Islet of Langerhans (tissue), 1 donor: ENCODE measurements at regions not wholly inside any gene's neighbourhood (a gene's known extent, or its start where the extent isn't known, plus 50 kb on each side); places are given as distances from the start of the nearest gene placed in this dataset.

Source experiments
- FAIRE-seq: peaks from one replicate; lab custom pipeline; 2011; peaks lifted over from hg19 to GRCh38; lab: Jason Lieb, UNC

DNA sequence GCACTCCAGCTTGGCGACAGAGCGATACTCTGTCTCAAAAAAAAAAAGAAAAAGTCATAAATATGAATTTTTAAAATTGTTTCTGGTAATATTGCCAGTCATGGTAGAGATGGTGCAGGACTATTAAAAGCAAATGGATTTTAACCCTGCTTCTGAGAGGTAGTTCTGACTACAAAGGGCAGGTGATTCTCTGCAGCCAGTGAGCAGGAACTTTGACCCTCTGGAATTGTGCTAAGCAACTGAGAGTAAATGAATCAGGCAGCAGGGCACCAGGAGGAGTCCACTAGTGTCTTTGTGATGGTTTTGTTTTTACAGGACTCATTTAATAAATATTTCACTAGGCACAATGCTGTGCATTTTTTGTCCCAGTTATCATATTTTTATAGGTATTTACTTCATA is 781.2 kb downstream of the TLE4 start:
- FAIRE-seq: no peak

DNA sequence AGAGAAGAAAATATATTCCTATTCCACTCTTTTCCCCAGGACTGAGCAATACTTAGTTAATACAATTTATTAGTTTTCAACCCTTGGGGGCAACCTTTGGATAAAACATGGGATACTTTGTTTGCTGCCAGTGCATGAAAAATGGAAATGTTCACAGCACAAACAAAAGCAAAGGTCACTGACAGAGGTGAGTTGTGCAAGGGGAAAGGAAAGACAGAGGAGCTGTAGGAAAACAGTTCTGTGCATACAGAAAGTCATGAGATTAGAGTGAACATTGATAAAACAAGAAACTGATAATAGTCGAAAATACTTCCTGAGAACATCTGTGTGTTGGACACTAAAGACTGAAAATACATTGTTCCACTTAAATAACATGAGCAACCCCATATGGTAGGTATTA is 779.8 kb downstream of the TLE4 start:
- FAIRE-seq: no peak

DNA sequence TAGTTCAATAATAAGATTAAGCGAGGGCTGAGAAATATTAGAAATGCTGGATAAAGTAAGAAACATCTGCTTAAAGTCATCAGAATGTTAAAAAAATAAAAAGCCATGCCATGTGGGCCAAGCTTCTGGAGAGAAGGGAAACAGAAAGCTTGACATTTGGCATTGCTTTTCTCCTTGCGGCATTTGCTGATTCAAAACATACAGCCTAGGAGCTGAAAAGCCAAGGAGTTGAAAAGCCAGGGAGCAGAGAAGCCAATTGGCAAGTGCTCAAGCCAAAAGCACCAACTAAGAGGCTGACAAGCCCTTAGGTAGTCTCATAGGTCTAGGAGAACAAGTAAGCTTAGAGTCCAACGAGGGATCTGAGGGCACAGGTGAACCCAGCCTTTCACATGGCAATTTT is 754.3 kb downstream of the TLE4 start:
- FAIRE-seq: no peak

DNA sequence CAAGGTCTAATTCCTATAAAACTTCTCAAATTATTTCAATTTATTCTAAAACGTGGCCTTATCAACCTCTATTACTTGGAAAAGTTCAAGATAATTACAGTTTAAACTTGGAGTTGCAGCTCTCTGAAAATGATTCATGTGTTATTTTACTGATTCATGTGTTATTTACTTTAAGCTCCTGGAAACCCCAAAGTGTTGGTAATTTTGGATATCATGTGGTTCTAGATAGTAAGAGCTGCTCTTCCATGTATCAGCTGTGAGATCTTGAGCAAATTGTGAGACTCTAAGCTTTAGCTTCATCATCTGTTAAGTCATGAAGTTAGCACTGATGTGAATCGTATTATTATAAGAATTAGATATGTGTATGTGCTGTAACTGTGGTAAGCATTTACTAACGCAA is 749.2 kb downstream of the TLE4 start:
- no peak for FAIRE-seq

DNA sequence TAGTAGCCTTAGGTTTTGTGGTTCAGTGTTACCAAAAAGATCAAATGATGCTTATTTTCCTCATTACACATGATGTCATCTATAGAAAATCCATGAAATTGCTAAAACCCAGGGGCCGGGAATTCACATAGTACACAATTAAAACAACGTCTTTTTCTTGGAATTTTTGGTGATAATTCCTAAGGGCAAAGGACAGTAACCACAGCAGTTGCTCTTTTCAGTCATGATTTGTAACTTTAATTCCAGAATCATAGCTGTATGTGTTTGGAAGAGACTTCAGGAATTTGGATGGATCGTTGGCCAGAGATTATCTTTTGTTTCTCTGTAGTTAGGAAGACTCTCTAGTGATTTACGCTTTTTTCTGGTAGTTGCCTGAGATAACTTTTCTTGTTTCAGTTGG is 748.7 kb downstream of the TLE4 start:
- no peak for FAIRE-seq

DNA sequence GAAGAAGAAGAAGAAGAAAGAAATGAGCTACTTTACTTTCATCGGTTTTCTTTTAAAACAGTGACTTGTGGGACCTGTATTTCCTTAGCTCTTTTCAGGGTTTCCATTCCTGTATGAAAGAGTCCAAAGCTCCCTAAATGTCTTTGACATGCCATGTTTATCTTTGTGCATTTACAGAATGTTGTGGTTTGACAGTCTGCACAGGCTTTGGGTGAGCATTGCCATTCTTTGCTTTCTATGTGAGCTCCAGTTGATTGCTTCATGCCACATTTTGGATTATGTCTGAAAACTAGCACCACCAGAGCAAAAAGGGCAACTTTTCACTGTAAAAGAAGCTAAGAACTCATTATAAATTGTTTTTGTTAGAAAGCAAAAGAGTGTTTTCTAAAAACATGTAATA is 733.4 kb downstream of the TLE4 start:
- FAIRE-seq: no peak

DNA sequence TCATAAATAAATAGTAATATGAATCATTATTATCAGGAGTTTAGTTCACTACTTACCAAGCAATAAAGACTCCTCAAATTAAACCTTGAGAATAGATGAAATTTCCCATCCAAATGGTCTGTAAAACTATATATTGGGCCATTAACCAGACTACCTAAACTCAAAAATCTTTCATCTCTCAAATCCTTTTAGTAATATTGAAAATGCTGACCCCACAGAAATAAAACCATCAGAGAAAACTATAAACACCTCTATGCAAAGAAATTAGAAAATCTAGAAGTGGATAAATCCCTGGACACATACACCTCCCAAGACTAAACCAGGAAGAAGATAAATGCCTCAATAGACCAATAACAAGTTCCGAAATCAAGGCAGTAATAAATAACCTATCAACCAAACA is 723.2 kb downstream of the TLE4 start:
- no peak for FAIRE-seq

DNA sequence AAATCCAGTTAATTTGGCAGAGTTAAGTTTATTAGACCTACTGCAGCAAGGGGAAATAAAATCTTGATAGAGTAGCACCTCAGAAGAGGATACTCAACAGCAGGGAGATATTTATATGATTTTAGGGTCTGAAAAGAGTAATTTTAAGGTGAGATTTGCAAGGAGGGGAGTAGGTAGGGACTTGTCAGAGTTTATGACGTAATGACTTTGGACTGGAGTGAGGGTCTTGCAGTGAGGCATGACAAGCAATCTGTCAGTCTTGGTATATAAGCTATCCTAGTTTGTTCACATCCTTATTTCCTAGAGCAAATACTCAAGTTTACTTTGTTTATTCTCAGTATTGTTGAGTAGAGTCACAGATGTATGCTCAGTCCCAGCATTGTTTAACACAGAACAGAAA is 722.6 kb downstream of the TLE4 start:
- no peak for FAIRE-seq

DNA sequence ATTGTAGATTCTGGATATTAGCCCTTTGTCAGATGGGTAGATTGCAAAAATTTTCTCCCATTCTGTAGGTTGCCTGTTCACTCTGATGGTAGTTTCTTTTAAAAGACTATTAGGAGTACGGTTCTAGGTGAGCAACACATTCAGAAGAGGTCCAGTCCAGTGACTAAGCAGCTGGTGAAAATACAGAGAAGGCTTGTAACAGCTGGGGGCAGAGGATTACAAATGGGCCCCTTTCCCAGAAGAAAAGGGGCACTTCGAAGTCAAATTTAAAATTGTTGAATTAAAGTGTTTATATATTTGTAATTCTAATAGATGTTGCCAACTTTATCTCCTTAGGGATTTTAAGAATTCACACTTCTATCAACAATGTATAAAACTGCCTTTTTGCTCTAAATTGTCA is 720.5 kb downstream of the TLE4 start:
- FAIRE-seq: no peak

DNA sequence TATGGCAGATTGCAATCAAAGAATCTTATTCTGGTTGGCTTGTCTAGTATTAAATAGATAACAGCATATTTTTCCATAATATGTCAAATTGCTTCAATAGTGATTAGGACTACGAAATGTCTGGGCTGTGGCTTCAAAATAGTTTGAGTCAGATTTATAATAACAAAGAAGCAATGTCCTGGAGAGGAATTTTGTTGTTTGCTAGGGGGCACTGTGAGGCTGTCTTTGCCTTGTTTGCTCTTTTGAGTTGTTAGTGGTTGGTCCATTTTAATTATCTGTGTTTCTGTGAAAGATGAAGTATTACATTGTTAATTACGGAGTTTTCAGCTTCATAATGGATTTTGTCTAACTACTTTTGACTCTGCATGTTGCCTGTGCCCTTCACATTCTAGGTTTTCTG is 713.6 kb downstream of the TLE4 start:
- no peak for FAIRE-seq

DNA sequence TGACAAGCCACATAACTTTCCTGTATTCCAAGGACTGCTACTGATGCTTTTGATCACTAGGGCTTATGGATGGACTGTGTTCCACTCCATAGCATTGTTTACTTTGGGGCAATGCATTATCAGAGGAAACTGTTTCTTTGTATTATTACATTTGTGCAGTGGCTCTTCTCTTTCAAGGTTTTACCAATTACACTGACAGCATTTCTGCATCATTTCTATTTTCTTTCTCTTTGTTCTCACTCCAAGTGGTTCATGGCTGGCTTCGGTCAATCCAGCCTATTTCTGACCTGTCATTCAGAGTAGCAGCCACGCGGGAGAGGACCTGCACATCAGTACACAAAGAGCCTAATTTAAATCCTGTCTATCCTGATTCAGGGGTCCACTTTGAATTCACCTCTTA is 711.0 kb downstream of the TLE4 start:
- FAIRE-seq: no peak

DNA sequence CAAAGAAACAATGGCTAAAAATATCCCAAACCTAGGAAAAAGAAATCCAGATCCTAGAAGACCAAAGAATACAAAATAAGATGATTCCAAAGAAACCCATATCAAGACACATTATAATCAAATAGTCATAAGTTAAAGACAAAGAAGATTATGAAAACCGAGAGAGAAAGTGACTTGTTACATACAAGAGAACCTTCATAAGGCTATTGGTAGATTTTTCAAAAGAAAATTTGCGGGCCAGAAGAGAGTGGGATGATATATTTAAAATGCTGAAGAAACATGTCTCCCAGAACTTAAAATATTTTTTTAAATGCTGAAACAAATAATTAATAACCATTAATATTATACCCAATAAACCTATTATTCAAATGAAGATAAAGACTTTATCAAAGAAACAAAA is 687.3 kb downstream of the TLE4 start:
- no peak for FAIRE-seq

DNA sequence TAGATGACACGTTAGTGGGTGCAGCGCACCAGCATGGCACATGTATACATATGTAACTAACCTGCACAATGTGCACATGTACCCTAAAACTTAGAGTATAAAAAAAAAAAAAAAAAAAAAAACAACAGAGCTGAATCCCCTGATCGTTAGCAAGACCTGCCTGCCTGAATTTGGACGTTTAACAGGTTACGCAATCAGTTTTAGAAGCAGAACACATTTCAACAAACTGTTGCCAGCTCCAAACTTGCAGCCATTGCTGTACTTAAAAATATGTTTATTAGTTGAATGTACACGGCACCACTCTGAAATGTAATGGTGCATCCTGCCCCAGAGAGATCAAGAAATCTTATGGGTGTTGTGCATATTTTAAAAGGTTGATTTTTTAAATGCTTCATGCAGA is 680.0 kb downstream of the TLE4 start:
- no peak for FAIRE-seq

DNA sequence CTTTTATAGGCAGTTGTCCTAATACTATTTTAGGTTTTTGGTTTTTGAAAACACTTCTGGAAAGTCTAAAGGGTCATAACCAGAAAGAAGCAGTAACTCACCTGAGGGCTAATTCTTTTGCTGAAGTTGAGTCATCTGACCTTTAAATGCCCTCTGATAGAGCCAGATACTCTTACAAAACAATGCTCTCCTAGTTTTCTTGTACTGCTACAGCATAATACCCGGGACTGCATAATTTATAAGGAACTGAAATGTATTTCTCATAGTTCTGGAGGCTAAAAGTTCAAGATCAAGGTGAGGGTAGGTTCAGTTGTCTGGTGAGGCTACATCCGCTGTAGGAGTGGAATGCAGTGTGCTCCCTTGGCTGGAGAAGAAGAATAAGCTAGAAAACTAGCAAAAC is 670.3 kb downstream of the TLE4 start:
- no peak for FAIRE-seq

DNA sequence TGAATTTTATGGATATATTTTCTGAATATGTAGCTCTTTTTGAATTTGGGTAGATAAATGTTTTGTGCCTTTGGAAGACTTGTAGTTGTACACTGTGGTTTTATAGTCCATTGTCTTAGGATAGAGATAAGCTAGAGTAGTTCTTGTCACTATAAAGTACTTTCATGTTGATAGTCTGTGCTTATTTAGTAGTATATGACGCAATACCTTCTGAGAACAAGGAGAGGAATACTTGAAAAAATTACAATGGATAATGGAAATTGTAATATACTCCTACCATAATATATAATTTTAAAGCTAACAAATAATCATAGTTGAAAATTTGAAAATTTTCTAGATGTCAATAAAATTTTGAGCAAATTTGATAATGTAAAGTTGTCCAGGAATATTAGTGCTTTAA is 664.0 kb downstream of the TLE4 start:
- no peak for FAIRE-seq

DNA sequence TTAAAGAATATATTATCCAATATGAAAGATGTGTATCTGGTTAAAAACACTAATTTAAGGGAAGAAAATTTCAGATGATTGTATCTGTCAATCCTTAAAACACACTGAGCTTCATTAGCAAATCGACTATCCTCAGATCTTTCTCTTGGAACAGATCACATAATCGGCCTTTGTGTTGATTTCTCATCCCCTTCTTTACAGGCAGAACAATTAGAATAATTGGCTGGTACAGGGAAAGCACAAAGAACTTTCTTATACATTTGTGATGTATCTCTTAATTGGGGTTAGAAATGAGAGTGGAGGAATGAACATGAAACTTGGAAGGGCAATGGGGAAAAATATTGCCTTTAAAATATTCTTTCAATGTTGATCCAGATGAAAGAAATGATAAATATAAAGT is 662.1 kb downstream of the TLE4 start:
- no peak for FAIRE-seq

DNA sequence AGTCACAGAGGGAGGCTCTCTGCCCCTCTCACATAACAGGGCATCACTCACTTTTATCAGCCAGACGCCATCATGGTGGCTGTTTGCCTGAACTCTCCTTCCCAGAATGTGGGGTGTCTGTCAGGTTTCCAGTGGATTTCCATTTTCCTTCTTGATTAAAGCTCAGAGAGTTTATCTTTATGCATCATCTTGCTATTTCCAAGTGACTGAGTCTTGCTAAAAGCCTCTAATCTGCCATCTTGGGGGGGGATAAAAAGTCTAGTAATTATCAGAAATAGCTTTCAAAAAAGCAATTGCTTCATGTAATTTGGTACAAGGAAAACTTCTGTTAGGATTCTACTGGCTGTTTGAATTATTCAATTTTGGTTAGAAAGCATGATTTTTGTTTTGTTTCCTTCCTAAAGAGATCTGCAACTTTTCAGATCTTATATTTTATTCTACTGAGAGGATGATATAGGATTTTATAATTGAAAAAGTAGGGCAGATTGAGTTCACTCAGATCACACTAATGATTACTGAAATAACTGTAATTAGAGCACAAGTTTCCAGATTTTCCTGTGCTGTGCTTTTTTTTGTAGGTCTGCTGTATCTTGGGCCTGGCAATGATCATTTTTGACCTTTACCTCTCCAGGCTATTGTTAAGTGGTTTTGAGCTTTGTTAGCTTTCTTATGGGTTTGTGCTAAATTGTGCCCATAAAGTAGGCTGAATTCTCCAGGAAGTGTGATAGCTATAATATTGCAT is 661.5 kb downstream of the TLE4 start:
- no peak for FAIRE-seq

DNA sequence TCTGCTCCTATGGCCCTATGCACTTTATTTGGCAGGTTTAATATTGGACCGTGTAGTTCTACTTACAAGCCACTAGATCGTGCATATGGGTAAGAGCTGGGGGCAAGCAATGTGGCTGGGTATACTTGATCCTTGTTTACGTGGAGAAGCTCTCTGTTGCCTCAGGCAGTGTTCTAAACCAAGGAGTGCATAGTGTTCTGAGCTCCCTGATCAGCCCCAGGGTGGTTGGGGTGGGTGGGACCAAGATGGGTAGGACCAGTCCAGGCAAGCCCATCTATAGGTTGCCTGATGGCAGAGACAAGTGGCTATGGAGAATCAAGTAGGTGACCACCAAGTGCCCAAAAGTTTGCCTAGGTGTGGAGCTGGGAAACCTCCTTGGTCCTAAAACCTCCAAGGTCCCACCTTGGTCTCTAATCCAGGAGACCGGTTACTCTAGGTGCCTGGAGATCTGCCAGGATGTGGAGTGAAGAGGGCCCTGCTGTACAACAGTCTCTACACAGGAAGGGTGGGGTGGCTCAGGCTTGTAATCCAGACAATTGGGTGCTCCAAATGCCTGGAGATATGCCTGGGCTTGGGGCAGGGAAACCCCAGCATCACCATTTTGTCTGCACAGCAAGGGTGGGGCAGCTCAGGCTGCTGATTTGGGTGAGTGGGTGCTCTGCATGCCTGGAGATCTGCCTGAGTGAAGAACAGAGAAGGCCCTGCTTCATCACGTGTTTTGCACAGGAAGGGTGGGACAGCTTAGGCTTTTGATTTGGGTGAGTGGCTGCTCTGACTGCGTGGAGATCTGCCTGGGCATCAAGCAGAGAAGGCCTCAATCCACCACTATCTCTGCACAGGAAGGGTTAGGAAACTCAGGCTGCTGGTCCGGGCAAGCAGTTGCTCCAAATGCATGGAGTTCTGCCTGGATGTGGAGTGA is 659.8 kb downstream of the TLE4 start:
- no peak for FAIRE-seq

DNA sequence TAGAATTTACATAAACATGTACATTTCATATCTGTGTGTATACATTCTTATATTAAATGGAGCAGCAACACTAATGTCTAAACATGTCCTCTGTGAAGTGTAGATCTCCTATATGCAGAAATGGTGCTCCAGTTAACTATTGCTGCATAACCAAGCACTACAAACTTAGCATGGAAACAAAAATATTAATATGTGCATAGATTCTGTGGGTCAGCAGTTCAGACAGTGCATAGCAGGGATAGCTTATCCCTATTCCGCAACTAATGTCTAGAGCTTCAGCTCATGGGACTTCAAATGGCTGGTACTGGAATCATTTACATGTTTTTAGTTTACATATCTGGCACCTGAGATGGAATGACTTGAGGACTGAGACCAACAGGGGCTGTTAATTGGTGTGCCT is 652.1 kb downstream of the TLE4 start:
- FAIRE-seq: no peak

DNA sequence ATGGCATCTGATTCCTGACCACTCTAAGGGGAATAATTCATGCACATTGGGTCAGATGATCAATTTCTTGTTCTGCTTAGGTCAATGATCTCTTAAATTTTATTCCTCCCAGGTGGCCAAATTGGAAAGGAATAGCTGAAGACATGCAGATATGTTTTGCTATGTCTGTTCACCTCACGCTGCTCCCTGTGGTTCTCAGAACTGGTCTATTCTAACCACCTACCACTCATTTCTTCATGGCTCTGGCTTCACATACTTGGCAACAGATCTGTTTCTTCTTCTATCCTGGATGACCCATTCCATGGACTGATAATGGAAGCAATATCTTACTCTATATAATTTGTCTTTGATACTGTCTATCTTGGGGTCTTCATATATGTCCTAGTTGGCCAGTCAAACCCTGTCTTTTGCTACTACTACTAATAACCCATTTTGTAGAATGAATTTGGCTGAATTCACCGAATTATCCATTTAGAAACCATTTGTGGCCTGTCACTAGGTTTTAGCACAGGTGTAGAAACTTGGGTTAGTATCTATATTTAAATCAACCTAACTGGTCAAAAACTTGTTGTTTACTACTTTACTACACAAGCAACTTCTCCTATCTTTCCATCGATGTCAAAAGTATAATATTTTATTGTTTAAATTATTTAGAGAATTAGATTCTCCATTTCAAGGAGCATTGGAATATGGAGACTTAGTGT is 650.9 kb downstream of the TLE4 start:
- no peak for FAIRE-seq

DNA sequence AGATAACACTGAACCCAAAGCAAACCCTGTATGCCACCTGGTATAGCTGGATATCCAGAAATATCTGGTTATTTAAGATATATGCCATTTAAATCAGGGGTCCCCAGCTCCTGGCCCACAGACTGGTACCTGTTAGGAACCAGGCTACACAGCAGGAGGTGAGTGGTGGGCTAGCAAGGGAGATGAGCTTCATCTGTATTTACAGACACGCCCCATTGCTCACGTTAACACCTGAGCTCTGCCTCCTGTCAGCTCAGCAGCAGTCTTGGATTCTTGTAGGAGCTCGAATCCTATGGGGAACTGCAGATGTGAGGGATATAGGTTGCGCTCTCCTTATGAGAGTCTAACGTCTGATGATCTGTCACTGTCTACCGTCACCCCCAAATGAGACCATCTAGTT is 646.6 kb downstream of the TLE4 start:
- FAIRE-seq: no peak

DNA sequence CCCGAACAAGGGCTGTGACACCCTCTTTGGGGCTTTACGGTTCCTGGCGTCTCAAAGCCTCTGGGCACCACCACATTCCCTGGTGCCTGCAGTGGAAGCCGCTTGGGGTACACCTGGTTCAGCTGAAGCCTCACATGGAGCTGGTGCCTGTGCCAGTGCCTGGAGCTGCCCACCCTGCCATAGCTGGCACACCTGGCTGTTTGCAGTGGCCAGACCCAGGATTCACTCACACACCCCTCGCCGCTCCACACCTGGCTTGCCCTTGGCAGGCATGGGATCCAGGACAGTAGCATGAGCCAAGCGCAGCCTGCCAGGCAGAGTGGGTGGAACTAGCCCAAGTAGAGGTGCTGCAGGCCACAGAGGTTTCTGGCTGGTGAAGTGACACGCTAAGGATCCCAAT is 641.8 kb downstream of the TLE4 start:
- FAIRE-seq: no peak

DNA sequence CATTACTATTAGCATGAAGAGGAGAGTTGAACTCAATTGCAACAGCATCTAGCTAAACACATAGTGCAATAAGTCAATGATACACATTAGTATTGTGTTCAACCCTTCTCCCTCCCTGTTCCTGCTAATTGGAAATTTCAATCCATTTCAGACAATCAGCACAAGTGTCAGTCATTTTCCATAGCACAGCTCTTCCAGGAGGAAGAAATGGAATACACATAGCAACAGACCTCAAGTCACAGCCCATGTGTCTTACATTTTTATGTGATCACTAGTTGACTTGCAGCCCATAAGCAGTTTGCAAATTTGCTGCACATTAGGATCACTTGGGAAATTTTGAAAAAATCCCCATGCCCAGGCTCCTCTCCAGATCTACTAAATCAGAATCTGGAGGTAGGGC is 636.9 kb downstream of the TLE4 start:
- no peak for FAIRE-seq
